ENCODE measurements at regions not wholly inside any gene's neighbourhood (a gene's known extent, or its start where the extent isn't known, plus 50 kb on each side); places are given as distances from the start of the nearest gene placed in this dataset.

GRCh38 chr6:12590901-12591300, 125.7 kb upstream of the PHACTR1 start:
- TF ChIP-seq CTCF (IDR thresholded peaks at IDR 0.05 in 8 of 11, conservative IDR thresholded peaks at IDR 0.05 in 3 of 11) (no peak), POLR2A (IDR thresholded peaks at IDR 0.05) (no peak)

Data from spleen (tissue), 7 donors.